ENCODE measurements at regions not wholly inside any gene's neighbourhood (a gene's known extent, or its start where the extent isn't known, plus 50 kb on each side); places are given as distances from the start of the nearest gene placed in this dataset.

GRCh38 chr18:72651033-72651432, 106.9 kb upstream of the CBLN2 start:
- Mint-ChIP-seq H3K4me3 (ENCODE audit: low read depth, unreplicated experiment) (no peak overlapping the region), H3K4me1 (ENCODE audit: low read depth, unreplicated experiment) (no peaks in the 10 kb centered on the region), H3K36me3 (ENCODE audit: insufficient read depth, unreplicated experiment) (no peaks in the 10 kb centered on the region), H3K27me3 (ENCODE audit: unreplicated experiment) (no peaks in the 10 kb centered on the region), H3K9me3 (ENCODE audit: low read depth, unreplicated experiment) (peaks cover 2% of the 10 kb centered on the region), H3K27ac (ENCODE audit: unreplicated experiment) (no peak overlapping the region)
- no peak for TF ChIP-seq CTCF (IDR thresholded peaks at IDR 0.05; ENCODE audit: unreplicated experiment)
- intact Hi-C loops (cut with micrococcal nuclease; ENCODE audit: unreplicated experiment) = no loop called here
- no TSS peak for BruUV-seq (replicated peaks)
- CTCF ChIA-PET = no interaction called here
- DNase-seq = no peak

- H3K27ac Mint-ChIP-seq (ENCODE audit: unreplicated experiment) = no peak overlapping the region
- no peak for TF ChIP-seq CTCF (IDR thresholded peaks at IDR 0.05; ENCODE audit: unreplicated experiment)
- CTCF ChIA-PET = no interaction called here
- BruUV-seq (replicated peaks) = no TSS peak
- peaks cover 13% of the 10 kb centered on the region for H3K27me3 Mint-ChIP-seq (ENCODE audit: unreplicated experiment)
- H3K4me3 Mint-ChIP-seq (ENCODE audit: low read depth, unreplicated experiment) = no peak overlapping the region
- intact Hi-C loops (cut with micrococcal nuclease; ENCODE audit: unreplicated experiment) = no loop called here
- no peak for DNase-seq
- no peaks in the 10 kb centered on the region for H3K4me1 Mint-ChIP-seq (ENCODE audit: low read depth, unreplicated experiment)
- H3K9me3 Mint-ChIP-seq (ENCODE audit: low read depth, unreplicated experiment) = no peaks in the 10 kb centered on the region
- no peaks in the 10 kb centered on the region for H3K36me3 Mint-ChIP-seq (ENCODE audit: insufficient read depth, unreplicated experiment)
These were observed 104.4 kb upstream of the CBLN2 start for GRCh38 chr18:72648481-72648960.

- CTCF ChIA-PET = no interaction called here
- TF ChIP-seq CTCF (IDR thresholded peaks at IDR 0.05; ENCODE audit: unreplicated experiment) = no peak
- DNase-seq = no peak
- Mint-ChIP-seq H3K4me1 (ENCODE audit: low read depth, unreplicated experiment) (no peaks in the 10 kb centered on the region), H3K27ac (ENCODE audit: unreplicated experiment) (no peak overlapping the region), H3K9me3 (ENCODE audit: low read depth, unreplicated experiment) (no peaks in the 10 kb centered on the region), H3K4me3 (ENCODE audit: low read depth, unreplicated experiment) (no peak overlapping the region), H3K36me3 (ENCODE audit: insufficient read depth, unreplicated experiment) (no peaks in the 10 kb centered on the region), H3K27me3 (ENCODE audit: unreplicated experiment) (peaks cover 13% of the 10 kb centered on the region)
- BruUV-seq (replicated peaks) = no TSS peak
- intact Hi-C loops (cut with micrococcal nuclease; ENCODE audit: unreplicated experiment) = no loop called here
These were observed 103.9 kb upstream of the CBLN2 start for GRCh38 chr18:72648079-72648478.

GRCh38 chr18:72640557-72640956, 96.4 kb upstream of the CBLN2 start:
- CTCF ChIA-PET = no interaction called here
- no TSS peak for BruUV-seq (replicated peaks)
- TF ChIP-seq CTCF (IDR thresholded peaks at IDR 0.05; ENCODE audit: unreplicated experiment) = no peak
- H3K9me3 Mint-ChIP-seq (ENCODE audit: low read depth, unreplicated experiment) = peaks cover 3% of the 10 kb centered on the region
- peaks cover 13% of the 10 kb centered on the region for H3K27me3 Mint-ChIP-seq (ENCODE audit: unreplicated experiment)
- peaks cover 8% of the 10 kb centered on the region for H3K4me1 Mint-ChIP-seq (ENCODE audit: low read depth, unreplicated experiment)
- no peak overlapping the region for H3K4me3 Mint-ChIP-seq (ENCODE audit: low read depth, unreplicated experiment)
- no peak overlapping the region for H3K27ac Mint-ChIP-seq (ENCODE audit: unreplicated experiment)
- intact Hi-C loops (cut with micrococcal nuclease; ENCODE audit: unreplicated experiment) = no loop called here
- H3K36me3 Mint-ChIP-seq (ENCODE audit: insufficient read depth, unreplicated experiment) = no peaks in the 10 kb centered on the region
- DNase-seq = no peak
